WTC11 (cell line): ENCODE measurements at regions not wholly inside any gene's neighbourhood (a gene's known extent, or its start where the extent isn't known, plus 50 kb on each side); places are given as distances from the start of the nearest gene placed in this dataset.

ENCODE experiments used
- ATAC-seq: fragments of 200-7000 bp; cut with Tn5 transposase; 2 replicates; pipeline ENCODE4 v1.10.0; 2021; ENCODE audit warnings: mild to moderate bottlenecking, moderate library complexity
- CTCF ChIA-PET: fragments of 300-600 bp; sonication (Branson Sonifier 250); formaldehyde crosslinking; loops from one replicate; lab custom pipeline; 2021; ENCODE audit warnings: antibody characterized with exemption; lab: Charles Lee
- POLR2A ChIA-PET: fragments of 350-600 bp; sonication (Branson Sonifier 250); formaldehyde crosslinking; loops from one replicate; lab custom pipeline; 2021; ENCODE audit warnings: antibody characterized with exemption; lab: Charles Lee
- DNase-seq: peaks from one replicate; pipeline ENCODE4 v3.0.0; 2021; ENCODE audit warnings: low spot score
- H3K27ac Mint-ChIP-seq: 2 replicates; pipeline ENCODE4 v1.8.0; 2021; ENCODE audit warnings: mixed read lengths
- H3K27me3 Mint-ChIP-seq: 2 replicates; pipeline ENCODE4 v1.8.0; 2021; ENCODE audit warnings: low read depth, mild to moderate bottlenecking, moderate library complexity, mixed read lengths
- H3K36me3 Mint-ChIP-seq: 2 replicates; pipeline ENCODE4 v1.8.0; 2021; ENCODE audit warnings: mixed read lengths
- H3K4me1 Mint-ChIP-seq: 2 replicates; pipeline ENCODE4 v1.8.0; 2022; ENCODE audit warnings: mixed read lengths
- H3K4me3 Mint-ChIP-seq: 2 replicates; pipeline ENCODE4 v1.8.0; 2021; ENCODE audit warnings: mild to moderate bottlenecking, moderate library complexity, mixed read lengths
- H3K9me3 Mint-ChIP-seq: 2 replicates; pipeline ENCODE4 v1.8.0; 2021; ENCODE audit warnings: mixed read lengths
- CREB1 ChIP-seq: sonication (generic); formaldehyde crosslinking; IDR thresholded peaks from 2 replicates; pipeline ENCODE4 v1.8.0; 2023; ENCODE audit warnings: mild to moderate bottlenecking, missing genetic modification reagents
- EMX1 ChIP-seq: fragments of 250-450 bp; sonication (Bioruptor Pico); IDR thresholded peaks from 2 replicates; pipeline ENCODE4 v1.8.0; 2021; ENCODE audit warnings: mild to moderate bottlenecking
- HMGA2 ChIP-seq: fragments of 250-450 bp; sonication (Bioruptor Pico); IDR thresholded peaks from 2 replicates; pipeline ENCODE4 v1.4.0; 2021; ENCODE audit warnings: mild to moderate bottlenecking, moderate library complexity
- KAT7 ChIP-seq: sonication (generic); formaldehyde crosslinking; IDR thresholded peaks from 2 replicates; pipeline ENCODE4 v1.8.1; 2023; ENCODE audit warnings: missing genetic modification reagents, mild to moderate bottlenecking, borderline replicate concordance
- MYBL2 ChIP-seq: sonication (generic); formaldehyde crosslinking; IDR thresholded peaks from 2 replicates; pipeline ENCODE4 v1.8.1; 2023; ENCODE audit warnings: mild to moderate bottlenecking, moderate library complexity, missing genetic modification reagents
- NFE2L1 ChIP-seq: sonication (generic); formaldehyde crosslinking; IDR thresholded peaks from 2 replicates; pipeline ENCODE4 v1.8.1; 2023; ENCODE audit warnings: missing genetic modification reagents
- RELA ChIP-seq: sonication (generic); formaldehyde crosslinking; IDR thresholded peaks from 2 replicates; pipeline ENCODE4 v1.8.1; 2022; ENCODE audit warnings: missing genetic modification reagents, mild to moderate bottlenecking, borderline replicate concordance
- SMAD3 ChIP-seq: sonication (generic); formaldehyde crosslinking; IDR thresholded peaks from 2 replicates; pipeline ENCODE4 v1.8.0; 2022; ENCODE audit warnings: missing genetic modification reagents, mild to moderate bottlenecking, borderline replicate concordance
- SP1 ChIP-seq: sonication (generic); formaldehyde crosslinking; conservative IDR thresholded peaks from 2 replicates; pipeline ENCODE4 v1.8.1; 2022; ENCODE audit warnings: missing genetic modification reagents
- ZNF396 ChIP-seq: fragments of 250-450 bp; sonication (Bioruptor Pico); IDR thresholded peaks from 2 replicates; pipeline ENCODE4 v1.8.0; 2021; ENCODE audit warnings: mild to moderate bottlenecking, moderate library complexity, borderline replicate concordance
- TF ChIP-seq, protein P1 (sequence below): sonication (generic); formaldehyde crosslinking; IDR thresholded peaks from 2 replicates; pipeline ENCODE4 v1.8.1; 2023; ENCODE audit warnings: mild to moderate bottlenecking, missing genetic modification reagents
- TF ChIP-seq, protein P2 (sequence below): sonication (generic); formaldehyde crosslinking; IDR thresholded peaks from 2 replicates; pipeline ENCODE4 v1.8.0; 2023; ENCODE audit warnings: missing genetic modification reagents, mild to moderate bottlenecking, borderline replicate concordance
- TF ChIP-seq, protein P3 (sequence below): sonication (generic); formaldehyde crosslinking; IDR thresholded peaks from 2 replicates; pipeline ENCODE4 v1.8.1; 2022; ENCODE audit warnings: mild to moderate bottlenecking, moderate library complexity, missing genetic modification reagents
- TF ChIP-seq, protein P4 (sequence below): sonication (generic); formaldehyde crosslinking; conservative IDR thresholded peaks from 2 replicates; pipeline ENCODE4 v1.8.1; 2022; ENCODE audit warnings: mild to moderate bottlenecking, missing genetic modification reagents
- TF ChIP-seq, protein P5 (sequence below): fragments of 250-450 bp; sonication (Bioruptor Pico); IDR thresholded peaks from 2 replicates; pipeline ENCODE4 v1.8.0; 2021; ENCODE audit warnings: mild to moderate bottlenecking
- TF ChIP-seq, protein P6 (sequence below): sonication (generic); formaldehyde crosslinking; IDR thresholded peaks from 2 replicates; pipeline ENCODE4 v1.8.1; 2023; ENCODE audit warnings: mild to moderate bottlenecking, missing genetic modification reagents
- TF ChIP-seq, protein P7 (sequence below): fragments of 200-600 bp; IDR thresholded peaks from 2 replicates; pipeline ENCODE4 v1.8.0; 2022; ENCODE audit warnings: antibody characterized with exemption

DNA sequence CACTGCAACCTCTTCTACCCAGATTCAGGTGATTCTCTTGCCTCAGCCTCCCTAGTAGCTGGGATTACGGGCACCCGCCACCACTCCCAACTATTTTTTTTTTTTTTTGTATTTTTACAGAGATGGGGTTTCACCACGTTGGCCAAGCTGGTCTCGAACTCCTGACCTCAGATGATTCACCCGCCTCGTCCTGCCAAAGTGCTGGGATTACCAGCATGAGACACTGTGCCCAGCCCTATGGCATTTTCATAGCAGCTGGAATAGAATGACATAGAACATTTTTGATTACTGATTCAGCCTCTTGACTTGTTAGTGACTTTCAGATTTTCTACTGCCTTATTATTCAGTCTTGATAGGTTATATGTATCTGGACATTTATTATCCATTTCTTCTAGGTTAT, 1046.2 kb downstream of the AMY1C start (continued):
- TF ChIP-seq, protein P1, sequence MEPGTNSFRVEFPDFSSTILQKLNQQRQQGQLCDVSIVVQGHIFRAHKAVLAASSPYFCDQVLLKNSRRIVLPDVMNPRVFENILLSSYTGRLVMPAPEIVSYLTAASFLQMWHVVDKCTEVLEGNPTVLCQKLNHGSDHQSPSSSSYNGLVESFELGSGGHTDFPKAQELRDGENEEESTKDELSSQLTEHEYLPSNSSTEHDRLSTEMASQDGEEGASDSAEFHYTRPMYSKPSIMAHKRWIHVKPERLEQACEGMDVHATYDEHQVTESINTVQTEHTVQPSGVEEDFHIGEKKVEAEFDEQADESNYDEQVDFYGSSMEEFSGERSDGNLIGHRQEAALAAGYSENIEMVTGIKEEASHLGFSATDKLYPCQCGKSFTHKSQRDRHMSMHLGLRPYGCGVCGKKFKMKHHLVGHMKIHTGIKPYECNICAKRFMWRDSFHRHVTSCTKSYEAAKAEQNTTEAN (CRISPR knock-in tag), result no peak
- TF ChIP-seq, protein P2, sequence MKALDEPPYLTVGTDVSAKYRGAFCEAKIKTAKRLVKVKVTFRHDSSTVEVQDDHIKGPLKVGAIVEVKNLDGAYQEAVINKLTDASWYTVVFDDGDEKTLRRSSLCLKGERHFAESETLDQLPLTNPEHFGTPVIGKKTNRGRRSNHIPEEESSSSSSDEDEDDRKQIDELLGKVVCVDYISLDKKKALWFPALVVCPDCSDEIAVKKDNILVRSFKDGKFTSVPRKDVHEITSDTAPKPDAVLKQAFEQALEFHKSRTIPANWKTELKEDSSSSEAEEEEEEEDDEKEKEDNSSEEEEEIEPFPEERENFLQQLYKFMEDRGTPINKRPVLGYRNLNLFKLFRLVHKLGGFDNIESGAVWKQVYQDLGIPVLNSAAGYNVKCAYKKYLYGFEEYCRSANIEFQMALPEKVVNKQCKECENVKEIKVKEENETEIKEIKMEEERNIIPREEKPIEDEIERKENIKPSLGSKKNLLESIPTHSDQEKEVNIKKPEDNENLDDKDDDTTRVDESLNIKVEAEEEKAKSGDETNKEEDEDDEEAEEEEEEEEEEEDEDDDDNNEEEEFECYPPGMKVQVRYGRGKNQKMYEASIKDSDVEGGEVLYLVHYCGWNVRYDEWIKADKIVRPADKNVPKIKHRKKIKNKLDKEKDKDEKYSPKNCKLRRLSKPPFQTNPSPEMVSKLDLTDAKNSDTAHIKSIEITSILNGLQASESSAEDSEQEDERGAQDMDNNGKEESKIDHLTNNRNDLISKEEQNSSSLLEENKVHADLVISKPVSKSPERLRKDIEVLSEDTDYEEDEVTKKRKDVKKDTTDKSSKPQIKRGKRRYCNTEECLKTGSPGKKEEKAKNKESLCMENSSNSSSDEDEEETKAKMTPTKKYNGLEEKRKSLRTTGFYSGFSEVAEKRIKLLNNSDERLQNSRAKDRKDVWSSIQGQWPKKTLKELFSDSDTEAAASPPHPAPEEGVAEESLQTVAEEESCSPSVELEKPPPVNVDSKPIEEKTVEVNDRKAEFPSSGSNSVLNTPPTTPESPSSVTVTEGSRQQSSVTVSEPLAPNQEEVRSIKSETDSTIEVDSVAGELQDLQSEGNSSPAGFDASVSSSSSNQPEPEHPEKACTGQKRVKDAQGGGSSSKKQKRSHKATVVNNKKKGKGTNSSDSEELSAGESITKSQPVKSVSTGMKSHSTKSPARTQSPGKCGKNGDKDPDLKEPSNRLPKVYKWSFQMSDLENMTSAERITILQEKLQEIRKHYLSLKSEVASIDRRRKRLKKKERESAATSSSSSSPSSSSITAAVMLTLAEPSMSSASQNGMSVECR, result no peak
- TF ChIP-seq, protein P3, sequence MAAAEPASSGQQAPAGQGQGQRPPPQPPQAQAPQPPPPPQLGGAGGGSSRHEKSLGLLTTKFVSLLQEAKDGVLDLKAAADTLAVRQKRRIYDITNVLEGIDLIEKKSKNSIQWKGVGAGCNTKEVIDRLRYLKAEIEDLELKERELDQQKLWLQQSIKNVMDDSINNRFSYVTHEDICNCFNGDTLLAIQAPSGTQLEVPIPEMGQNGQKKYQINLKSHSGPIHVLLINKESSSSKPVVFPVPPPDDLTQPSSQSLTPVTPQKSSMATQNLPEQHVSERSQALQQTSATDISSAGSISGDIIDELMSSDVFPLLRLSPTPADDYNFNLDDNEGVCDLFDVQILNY (CRISPR knock-in tag), result no peak
- no peak for TF ChIP-seq KAT7 (CRISPR knock-in tag)
- no peak for TF ChIP-seq ZNF396 (CRISPR knock-in tag)
- TF ChIP-seq CREB1 (CRISPR knock-in tag), result no peak
- TF ChIP-seq, protein P4, sequence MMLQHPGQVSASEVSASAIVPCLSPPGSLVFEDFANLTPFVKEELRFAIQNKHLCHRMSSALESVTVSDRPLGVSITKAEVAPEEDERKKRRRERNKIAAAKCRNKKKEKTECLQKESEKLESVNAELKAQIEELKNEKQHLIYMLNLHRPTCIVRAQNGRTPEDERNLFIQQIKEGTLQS, result no peak

DNA sequence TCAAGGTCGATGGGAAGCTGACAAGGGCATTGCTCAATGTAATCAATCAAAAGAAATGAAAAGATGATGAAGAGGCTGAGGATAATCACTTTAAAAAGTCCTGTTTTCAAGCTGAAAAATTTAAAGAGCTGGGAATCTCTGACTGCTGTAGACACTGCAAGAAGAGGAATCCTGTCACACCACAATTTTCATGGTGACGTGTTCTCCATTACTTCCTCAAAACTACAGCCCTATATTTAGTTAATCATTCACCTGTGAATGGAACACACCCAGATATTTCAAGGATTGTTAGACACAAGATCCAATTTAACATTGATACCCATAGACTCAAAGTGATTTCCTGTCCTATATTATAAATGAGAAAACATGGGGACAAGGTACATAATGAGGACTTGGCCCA, 1048.3 kb downstream of the AMY1C start:
- Mint-ChIP-seq H3K27ac (no peak overlapping the region), H3K27me3 (no peaks in the 10 kb centered on the region), H3K36me3 (no peaks in the 10 kb centered on the region), H3K4me3 (no peak overlapping the region), H3K4me1 (peaks cover 3% of the 10 kb centered on the region), H3K9me3 (0 out of 2 replicates have a peak, but pooled peaks cover 5% of the 10 kb centered on the region)
- no peak for ATAC-seq
- ChIA-PET POLR2A (no interaction called here), CTCF (no interaction called here)
- no peak for DNase-seq
- TF ChIP-seq HMGA2 (CRISPR knock-in tag), result no peak

DNA sequence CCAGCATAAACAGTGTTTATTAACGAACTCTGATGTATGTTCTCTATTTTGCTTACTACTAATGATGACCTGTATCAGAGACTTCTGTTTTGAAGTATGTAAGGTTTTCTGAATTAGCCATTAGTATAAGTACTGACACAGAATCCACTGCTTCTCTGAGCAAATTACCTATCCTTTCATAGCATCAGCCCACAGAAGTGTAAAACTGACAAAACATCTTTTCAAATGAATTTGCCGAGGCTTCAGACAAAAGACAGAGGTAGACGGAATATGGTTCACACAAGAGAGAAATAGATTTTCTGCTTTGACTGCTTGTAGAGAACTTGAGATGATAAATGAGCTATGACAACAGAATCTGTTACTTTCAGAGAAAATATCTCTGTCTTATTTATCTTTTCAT, 1051.6 kb downstream of the AMY1C start:
- H3K27me3 Mint-ChIP-seq, result no peaks in the 10 kb centered on the region
- H3K9me3 Mint-ChIP-seq, result 0 out of 2 replicates have a peak, but pooled peaks cover 1% of the 10 kb centered on the region
- DNase-seq (no peak), ATAC-seq (no peak)
- H3K27ac Mint-ChIP-seq, result no peak overlapping the region
- POLR2A ChIA-PET, result no interaction called here
- H3K36me3 Mint-ChIP-seq, result no peaks in the 10 kb centered on the region
- H3K4me1 Mint-ChIP-seq, result peaks cover 3% of the 10 kb centered on the region
- CTCF ChIA-PET, result no interaction called here
- H3K4me3 Mint-ChIP-seq, result no peak overlapping the region
- TF ChIP-seq, protein P5, sequence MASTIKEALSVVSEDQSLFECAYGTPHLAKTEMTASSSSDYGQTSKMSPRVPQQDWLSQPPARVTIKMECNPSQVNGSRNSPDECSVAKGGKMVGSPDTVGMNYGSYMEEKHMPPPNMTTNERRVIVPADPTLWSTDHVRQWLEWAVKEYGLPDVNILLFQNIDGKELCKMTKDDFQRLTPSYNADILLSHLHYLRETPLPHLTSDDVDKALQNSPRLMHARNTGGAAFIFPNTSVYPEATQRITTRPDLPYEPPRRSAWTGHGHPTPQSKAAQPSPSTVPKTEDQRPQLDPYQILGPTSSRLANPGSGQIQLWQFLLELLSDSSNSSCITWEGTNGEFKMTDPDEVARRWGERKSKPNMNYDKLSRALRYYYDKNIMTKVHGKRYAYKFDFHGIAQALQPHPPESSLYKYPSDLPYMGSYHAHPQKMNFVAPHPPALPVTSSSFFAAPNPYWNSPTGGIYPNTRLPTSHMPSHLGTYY (CRISPR knock-in tag), result no peak
- no peak for TF ChIP-seq CREB1 (CRISPR knock-in tag)
- no peak for TF ChIP-seq RELA (CRISPR knock-in tag)
- no peak for TF ChIP-seq EMX1 (CRISPR knock-in tag)
- no peak for TF ChIP-seq MYBL2
- TF ChIP-seq, protein P6, sequence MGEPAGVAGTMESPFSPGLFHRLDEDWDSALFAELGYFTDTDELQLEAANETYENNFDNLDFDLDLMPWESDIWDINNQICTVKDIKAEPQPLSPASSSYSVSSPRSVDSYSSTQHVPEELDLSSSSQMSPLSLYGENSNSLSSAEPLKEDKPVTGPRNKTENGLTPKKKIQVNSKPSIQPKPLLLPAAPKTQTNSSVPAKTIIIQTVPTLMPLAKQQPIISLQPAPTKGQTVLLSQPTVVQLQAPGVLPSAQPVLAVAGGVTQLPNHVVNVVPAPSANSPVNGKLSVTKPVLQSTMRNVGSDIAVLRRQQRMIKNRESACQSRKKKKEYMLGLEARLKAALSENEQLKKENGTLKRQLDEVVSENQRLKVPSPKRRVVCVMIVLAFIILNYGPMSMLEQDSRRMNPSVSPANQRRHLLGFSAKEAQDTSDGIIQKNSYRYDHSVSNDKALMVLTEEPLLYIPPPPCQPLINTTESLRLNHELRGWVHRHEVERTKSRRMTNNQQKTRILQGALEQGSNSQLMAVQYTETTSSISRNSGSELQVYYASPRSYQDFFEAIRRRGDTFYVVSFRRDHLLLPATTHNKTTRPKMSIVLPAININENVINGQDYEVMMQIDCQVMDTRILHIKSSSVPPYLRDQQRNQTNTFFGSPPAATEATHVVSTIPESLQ, result no peak
- TF ChIP-seq NFE2L1, result no peak
- TF ChIP-seq SMAD3 (CRISPR knock-in tag), result no peak
- TF ChIP-seq, protein P7, sequence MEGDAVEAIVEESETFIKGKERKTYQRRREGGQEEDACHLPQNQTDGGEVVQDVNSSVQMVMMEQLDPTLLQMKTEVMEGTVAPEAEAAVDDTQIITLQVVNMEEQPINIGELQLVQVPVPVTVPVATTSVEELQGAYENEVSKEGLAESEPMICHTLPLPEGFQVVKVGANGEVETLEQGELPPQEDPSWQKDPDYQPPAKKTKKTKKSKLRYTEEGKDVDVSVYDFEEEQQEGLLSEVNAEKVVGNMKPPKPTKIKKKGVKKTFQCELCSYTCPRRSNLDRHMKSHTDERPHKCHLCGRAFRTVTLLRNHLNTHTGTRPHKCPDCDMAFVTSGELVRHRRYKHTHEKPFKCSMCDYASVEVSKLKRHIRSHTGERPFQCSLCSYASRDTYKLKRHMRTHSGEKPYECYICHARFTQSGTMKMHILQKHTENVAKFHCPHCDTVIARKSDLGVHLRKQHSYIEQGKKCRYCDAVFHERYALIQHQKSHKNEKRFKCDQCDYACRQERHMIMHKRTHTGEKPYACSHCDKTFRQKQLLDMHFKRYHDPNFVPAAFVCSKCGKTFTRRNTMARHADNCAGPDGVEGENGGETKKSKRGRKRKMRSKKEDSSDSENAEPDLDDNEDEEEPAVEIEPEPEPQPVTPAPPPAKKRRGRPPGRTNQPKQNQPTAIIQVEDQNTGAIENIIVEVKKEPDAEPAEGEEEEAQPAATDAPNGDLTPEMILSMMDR, result no peak
- TF ChIP-seq, protein P2, result no peak
- no peak for TF ChIP-seq SP1
